Fibroblast of lung (primary cell): ENCODE measurements at regions not wholly inside any gene's neighbourhood (a gene's known extent, or its start where the extent isn't known, plus 50 kb on each side); places are given as distances from the start of the nearest gene placed in this dataset.

Experiments
- DNase-seq, 2 donors: peaks; one replicate each; pipeline versions ENCODE4 v3.0.0 to v3.0.0-alpha.2; 2010; ENCODE audit warnings: low read depth in 2 of 2
- H2AFZ ChIP-seq: 2 replicates; pipeline ENCODE4 v1.5.1; 2012; ENCODE audit warnings: low read length, control low read depth, inconsistent platforms
- H3K27ac ChIP-seq: 2 replicates; pipeline ENCODE4 v1.5.1; 2011; ENCODE audit warnings: low read length, control low read depth; ENCODE audit not compliant: insufficient read depth
- H3K27me3 ChIP-seq: 2 replicates; pipeline ENCODE4 v1.5.1; 2011; ENCODE audit warnings: mild to moderate bottlenecking, low read length; ENCODE audit not compliant: control insufficient read depth, insufficient read depth
- H3K36me3 ChIP-seq: 2 replicates; pipeline ENCODE4 v1.5.1; 2011; ENCODE audit warnings: low read length; ENCODE audit not compliant: control insufficient read depth, insufficient read depth
- H3K4me1 ChIP-seq: 2 replicates; pipeline ENCODE4 v1.5.1; 2011; ENCODE audit warnings: low read length; ENCODE audit not compliant: control insufficient read depth, insufficient read depth; ENCODE audit errors: extremely low read depth
- H3K4me2 ChIP-seq: 2 replicates; pipeline ENCODE4 v1.5.1; 2011; ENCODE audit warnings: low read length, control low read depth; ENCODE audit not compliant: insufficient read depth; ENCODE audit errors: extremely low read depth
- H3K4me3 ChIP-seq, 4 experiments: fragments of 200-600 bp in 1 of 4; sonication (generic) in 1 of 4; replicated peaks in 1 of 4; 2 replicates each; pipeline ENCODE4 v1.5.1; 2011 to 2016; ENCODE audit warnings: low read length in 4 of 4, low read depth in 3 of 4, mild to moderate bottlenecking in 3 of 4, control low read depth in 2 of 4, inconsistent platforms in 1 of 4, mixed read lengths in 1 of 4; ENCODE audit not compliant: insufficient read depth in 1 of 4; ENCODE audit errors: control extremely low read depth in 1 of 4
- H3K79me2 ChIP-seq: 2 replicates; pipeline ENCODE4 v1.5.1; 2012; ENCODE audit warnings: mild to moderate bottlenecking, low read length, inconsistent platforms; ENCODE audit not compliant: control insufficient read depth, insufficient read depth
- H3K9ac ChIP-seq: 2 replicates; pipeline ENCODE4 v1.5.1; 2011; ENCODE audit warnings: mild to moderate bottlenecking, low read length, control low read depth; ENCODE audit not compliant: insufficient read depth
- H3K9me3 ChIP-seq: 2 replicates; pipeline ENCODE4 v1.5.1; 2012; ENCODE audit warnings: low read depth, low read length; ENCODE audit not compliant: control insufficient read depth, insufficient read depth
- H4K20me1 ChIP-seq: 2 replicates; pipeline ENCODE4 v1.5.1; 2011; ENCODE audit warnings: low read length; ENCODE audit not compliant: control insufficient read depth, insufficient read depth; ENCODE audit errors: extremely low read depth
- EZH2 ChIP-seq: IDR thresholded peaks from 2 replicates; pipeline ENCODE4 v1.5.1; 2012; ENCODE audit warnings: low read length, control low read depth, mild to moderate bottlenecking; ENCODE audit errors: missing control alignments
- TF ChIP-seq, protein P1 (sequence below), 2 donors: IDR thresholded peaks in 1 of 2; conservative IDR thresholded peaks in 1 of 2; 1 replicate in 1 of 2; 2 replicates in 1 of 2; pipeline ENCODE4 v1.5.1; 2011 to 2012; ENCODE audit warnings: low read length in 2 of 2, control low read depth in 1 of 2, inconsistent platforms in 1 of 2, low read depth in 1 of 2, mild to moderate bottlenecking in 1 of 2

DNA sequence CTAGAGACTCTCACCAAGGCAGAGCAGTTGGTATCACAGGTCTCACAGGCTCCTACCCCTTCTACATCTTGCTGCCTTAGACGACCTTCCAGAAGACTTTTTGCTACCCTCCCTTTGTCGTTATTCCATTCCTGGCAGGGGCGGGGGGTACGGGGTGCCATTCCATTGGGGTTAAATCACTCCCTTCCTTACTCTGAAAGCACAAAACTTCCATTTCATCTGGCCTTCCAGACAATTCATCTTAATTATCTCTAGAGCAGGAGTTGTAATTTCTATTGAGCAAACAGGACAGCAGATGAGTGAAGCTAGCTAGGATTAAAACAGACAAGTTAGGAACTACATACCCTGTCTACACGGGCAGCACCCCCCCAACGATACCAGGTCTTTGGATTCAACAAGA is 276.2 kb upstream of the TANK start:
- H4K20me1 ChIP-seq, result no peaks in the 10 kb centered on the region
- no peak overlapping the region for H3K4me3 ChIP-seq
- H3K9me3 ChIP-seq, result no peaks in the 10 kb centered on the region
- no peak overlapping the region for H3K9ac ChIP-seq
- no peaks in the 10 kb centered on the region for H3K36me3 ChIP-seq
- no peaks in the 10 kb centered on the region for H3K4me1 ChIP-seq
- no peak overlapping the region for H3K4me2 ChIP-seq
- no peak overlapping the region for H3K27ac ChIP-seq
- H3K79me2 ChIP-seq, result no peaks in the 10 kb centered on the region
- no peak for TF ChIP-seq EZH2
- TF ChIP-seq, protein P1, sequence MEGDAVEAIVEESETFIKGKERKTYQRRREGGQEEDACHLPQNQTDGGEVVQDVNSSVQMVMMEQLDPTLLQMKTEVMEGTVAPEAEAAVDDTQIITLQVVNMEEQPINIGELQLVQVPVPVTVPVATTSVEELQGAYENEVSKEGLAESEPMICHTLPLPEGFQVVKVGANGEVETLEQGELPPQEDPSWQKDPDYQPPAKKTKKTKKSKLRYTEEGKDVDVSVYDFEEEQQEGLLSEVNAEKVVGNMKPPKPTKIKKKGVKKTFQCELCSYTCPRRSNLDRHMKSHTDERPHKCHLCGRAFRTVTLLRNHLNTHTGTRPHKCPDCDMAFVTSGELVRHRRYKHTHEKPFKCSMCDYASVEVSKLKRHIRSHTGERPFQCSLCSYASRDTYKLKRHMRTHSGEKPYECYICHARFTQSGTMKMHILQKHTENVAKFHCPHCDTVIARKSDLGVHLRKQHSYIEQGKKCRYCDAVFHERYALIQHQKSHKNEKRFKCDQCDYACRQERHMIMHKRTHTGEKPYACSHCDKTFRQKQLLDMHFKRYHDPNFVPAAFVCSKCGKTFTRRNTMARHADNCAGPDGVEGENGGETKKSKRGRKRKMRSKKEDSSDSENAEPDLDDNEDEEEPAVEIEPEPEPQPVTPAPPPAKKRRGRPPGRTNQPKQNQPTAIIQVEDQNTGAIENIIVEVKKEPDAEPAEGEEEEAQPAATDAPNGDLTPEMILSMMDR (conservative IDR thresholded peaks at IDR 0.05 in 1 of 2, IDR thresholded peaks at IDR 0.05 in 1 of 2; ENCODE audit: low read depth in 1 of 2, low read length in 2 of 2), result no peak
- DNase-seq, result no peak
- no peaks in the 10 kb centered on the region for H3K27me3 ChIP-seq
- H2AFZ ChIP-seq, result no peak overlapping the region

DNA sequence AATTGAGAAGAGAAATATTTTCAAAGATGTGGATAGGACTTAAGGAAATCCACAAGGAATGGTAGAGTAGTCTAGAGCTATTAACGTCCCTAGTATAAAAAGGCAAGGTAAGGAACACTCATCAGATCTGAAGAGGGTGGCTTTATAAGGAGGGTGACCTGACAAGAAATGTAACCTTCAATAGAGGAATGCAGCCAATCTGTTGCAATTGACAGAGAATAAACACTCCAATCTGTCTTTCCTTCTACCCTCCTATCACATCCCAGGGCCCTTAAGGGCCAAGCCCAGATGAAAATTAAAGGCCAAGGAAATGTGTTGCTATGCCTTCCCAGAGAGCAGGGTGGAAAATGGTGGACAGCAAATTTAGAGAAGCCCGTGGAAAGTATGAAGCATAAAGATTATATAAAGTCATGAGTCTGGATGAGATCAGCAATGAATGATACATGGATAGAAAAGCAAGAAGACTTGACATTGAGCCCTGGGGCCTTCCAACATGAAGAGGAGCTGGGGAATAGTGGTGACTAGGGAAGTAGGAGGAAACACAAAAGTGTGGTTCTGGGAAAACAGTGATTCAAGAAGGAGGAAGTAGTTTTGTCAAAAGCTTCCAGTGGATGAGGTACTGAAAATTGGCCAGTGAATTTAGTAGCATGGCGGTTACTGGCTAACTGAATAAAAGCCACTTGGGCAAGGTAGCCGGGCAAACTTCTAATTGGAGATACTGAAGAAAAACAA is 270.6 kb upstream of the TANK start:
- H3K9ac ChIP-seq, result no peak overlapping the region
- no peaks in the 10 kb centered on the region for H3K9me3 ChIP-seq
- no peak overlapping the region for H3K4me3 ChIP-seq
- no peaks in the 10 kb centered on the region for H3K27me3 ChIP-seq
- no peak overlapping the region for H3K27ac ChIP-seq
- no peak overlapping the region for H3K4me2 ChIP-seq
- H3K4me1 ChIP-seq, result no peaks in the 10 kb centered on the region
- H4K20me1 ChIP-seq, result no peaks in the 10 kb centered on the region
- DNase-seq, result no peak
- no peaks in the 10 kb centered on the region for H3K79me2 ChIP-seq
- no peaks in the 10 kb centered on the region for H3K36me3 ChIP-seq
- H2AFZ ChIP-seq, result no peak overlapping the region
- TF ChIP-seq, protein P1 (conservative IDR thresholded peaks at IDR 0.05 in 1 of 2, IDR thresholded peaks at IDR 0.05 in 1 of 2; ENCODE audit: low read depth in 1 of 2, low read length in 2 of 2), result no peak
- no peak for TF ChIP-seq EZH2

DNA sequence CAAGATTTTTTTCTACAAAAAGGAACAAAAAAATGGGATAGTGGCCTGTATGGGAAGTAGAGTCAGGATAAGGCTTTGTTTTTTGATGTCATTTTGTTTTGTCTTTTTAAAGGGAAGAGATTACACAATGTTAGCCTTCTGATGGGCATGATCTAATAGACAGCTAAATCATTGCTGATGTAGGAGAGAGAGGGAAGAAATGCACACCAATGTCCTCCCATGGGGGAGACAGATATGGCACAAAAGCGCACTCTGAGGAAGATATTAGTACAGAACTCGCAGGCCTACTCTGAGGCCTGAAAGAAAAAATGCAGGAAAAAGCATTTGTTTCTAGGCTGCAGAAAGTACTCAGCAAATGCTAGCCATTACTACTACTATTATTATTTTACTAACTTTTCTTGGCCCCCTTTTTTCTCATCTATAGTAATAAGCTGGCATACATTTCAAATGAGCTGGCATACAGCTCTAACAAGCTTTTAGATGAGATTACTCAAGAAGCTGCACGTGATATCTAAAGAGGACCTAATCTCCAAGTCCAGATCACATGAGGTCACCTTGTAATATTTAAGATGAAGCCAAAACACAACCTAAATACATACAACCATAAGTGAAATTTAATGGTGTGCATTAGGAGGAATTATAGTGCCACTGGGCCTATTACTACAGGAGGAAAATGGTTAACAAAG is 269.4 kb upstream of the TANK start:
- H3K79me2 ChIP-seq, result no peaks in the 10 kb centered on the region
- no peaks in the 10 kb centered on the region for H3K9me3 ChIP-seq
- no peak overlapping the region for H3K9ac ChIP-seq
- TF ChIP-seq, protein P1 (conservative IDR thresholded peaks at IDR 0.05 in 1 of 2, IDR thresholded peaks at IDR 0.05 in 1 of 2; ENCODE audit: low read depth in 1 of 2, low read length in 2 of 2), result no peak
- TF ChIP-seq EZH2, result no peak
- no peaks in the 10 kb centered on the region for H4K20me1 ChIP-seq
- H3K4me3 ChIP-seq, result no peak overlapping the region
- H3K4me1 ChIP-seq, result no peaks in the 10 kb centered on the region
- no peak for DNase-seq
- H3K36me3 ChIP-seq, result no peaks in the 10 kb centered on the region
- H3K4me2 ChIP-seq, result no peak overlapping the region
- H2AFZ ChIP-seq, result no peak overlapping the region
- no peak overlapping the region for H3K27ac ChIP-seq
- no peaks in the 10 kb centered on the region for H3K27me3 ChIP-seq
